GM23248 (cell line): ENCODE measurements at regions not wholly inside any gene's neighbourhood (a gene's known extent, or its start where the extent isn't known, plus 50 kb on each side); places are given as distances from the start of the nearest gene placed in this dataset.

Experiments used
- EZH2 ChIP-seq: fragments of 200-600 bp; sonication (generic); IDR thresholded peaks from 2 replicates; pipeline ENCODE4 v1.6.1; 2018; ENCODE audit warnings: antibody characterized with exemption, mild to moderate bottlenecking; ENCODE audit not compliant: insufficient read depth, poor library complexity, severe bottlenecking
- EZH2phosphoT487 ChIP-seq: fragments of 200-600 bp; sonication (generic); IDR thresholded peaks from 2 replicates; pipeline ENCODE4 v1.6.1; 2018; ENCODE audit warnings: antibody characterized with exemption, moderate library complexity, mild to moderate bottlenecking, low read depth; ENCODE audit not compliant: insufficient read depth

GRCh38 chr18:39302481-39302880 is 1736.9 kb upstream of the CELF4 start:
- TF ChIP-seq EZH2 (no peak), EZH2phosphoT487 (no peak)
